ENCODE measurements at regions not wholly inside any gene's neighbourhood (a gene's known extent, or its start where the extent isn't known, plus 50 kb on each side); places are given as distances from the start of the nearest gene placed in this dataset.

GRCh38 chr11:10390375-10390774 is 64.7 kb upstream of the AMPD3 start:
- no peaks in the 10 kb centered on the region for H3K27me3 ChIP-seq
- TF ChIP-seq POLR2AphosphoS5 (IDR thresholded peaks at IDR 0.05) (no peak), POLR2A (IDR thresholded peaks at IDR 0.05) (no peak), EP300 (IDR thresholded peaks at IDR 0.05) (no peak), CTCF (IDR thresholded peaks at IDR 0.05) (no peak)
- DNase-seq (ENCODE audit: low spot score in 2 of 2), result no peak

GRCh38 chr11:10392095-10393079 is 62.7 kb upstream of the AMPD3 start:
- Histone ChIP-seq H3K36me3 (no peaks in the 10 kb centered on the region), H3K9me3 (no peaks in the 10 kb centered on the region), H3K4me1 (peaks cover 27% of the 10 kb centered on the region), H3K4me3 (no peak overlapping the region), H3K27me3 (no peaks in the 10 kb centered on the region), H3K27ac (no peak overlapping the region)
- 78% methylated on average over 11 of the region's 11 CpGs for WGBS
- TF ChIP-seq EP300 (IDR thresholded peaks at IDR 0.05) (no peak), CTCF (IDR thresholded peaks at IDR 0.05) (no peak), POLR2A (IDR thresholded peaks at IDR 0.05) (no peak), POLR2AphosphoS5 (IDR thresholded peaks at IDR 0.05) (no peak)
- DNase-seq (ENCODE audit: low spot score in 2 of 2), result no peak

More at GRCh38 chr11:10390375-10390774, 64.7 kb upstream of the AMPD3 start:
- H3K36me3 ChIP-seq, result no peaks in the 10 kb centered on the region
- no peaks in the 10 kb centered on the region for H3K9me3 ChIP-seq
- H3K27ac ChIP-seq, result no peak overlapping the region
- H3K4me1 ChIP-seq, result peaks cover 38% of the 10 kb centered on the region
- no peak overlapping the region for H3K4me3 ChIP-seq

- no peak for DNase-seq (ENCODE audit: low spot score in 2 of 2)
- Histone ChIP-seq H3K36me3 (no peaks in the 10 kb centered on the region), H3K4me1 (peaks cover 11% of the 10 kb centered on the region), H3K27me3 (no peaks in the 10 kb centered on the region), H3K4me3 (no peak overlapping the region), H3K27ac (no peak overlapping the region), H3K9me3 (no peaks in the 10 kb centered on the region)
- WGBS, result 67% methylated on average over 13 of the region's 13 CpGs
- TF ChIP-seq POLR2AphosphoS5 (IDR thresholded peaks at IDR 0.05) (no peak), EP300 (IDR thresholded peaks at IDR 0.05) (no peak), CTCF (IDR thresholded peaks at IDR 0.05) (no peak), POLR2A (IDR thresholded peaks at IDR 0.05) (no peak)
Observed at GRCh38 chr11:10394229-10395101, 60.6 kb upstream of the AMPD3 start.

- 88% methylated on average over 6 of the region's 6 CpGs for WGBS
- H3K4me1 ChIP-seq, result peaks cover 10% of the 10 kb centered on the region
- no peak for DNase-seq (ENCODE audit: low spot score in 2 of 2)
- no peak overlapping the region for H3K4me3 ChIP-seq
- no peaks in the 10 kb centered on the region for H3K9me3 ChIP-seq
- H3K27me3 ChIP-seq, result no peaks in the 10 kb centered on the region
- H3K36me3 ChIP-seq, result no peaks in the 10 kb centered on the region
- H3K27ac ChIP-seq, result no peak overlapping the region
- no peak for TF ChIP-seq POLR2AphosphoS5 (IDR thresholded peaks at IDR 0.05)
- no peak for TF ChIP-seq EP300 (IDR thresholded peaks at IDR 0.05)
- TF ChIP-seq CTCF (IDR thresholded peaks at IDR 0.05), result no peak
- no peak for TF ChIP-seq POLR2A (IDR thresholded peaks at IDR 0.05)
Observed at GRCh38 chr11:10395166-10395897, 59.7 kb upstream of the AMPD3 start.

Measured in suprapubic skin (tissue), 4 donors.